ENCODE measurements at regions not wholly inside any gene's neighbourhood (a gene's known extent, or its start where the extent isn't known, plus 50 kb on each side); places are given as distances from the start of the nearest gene placed in this dataset.

DNA sequence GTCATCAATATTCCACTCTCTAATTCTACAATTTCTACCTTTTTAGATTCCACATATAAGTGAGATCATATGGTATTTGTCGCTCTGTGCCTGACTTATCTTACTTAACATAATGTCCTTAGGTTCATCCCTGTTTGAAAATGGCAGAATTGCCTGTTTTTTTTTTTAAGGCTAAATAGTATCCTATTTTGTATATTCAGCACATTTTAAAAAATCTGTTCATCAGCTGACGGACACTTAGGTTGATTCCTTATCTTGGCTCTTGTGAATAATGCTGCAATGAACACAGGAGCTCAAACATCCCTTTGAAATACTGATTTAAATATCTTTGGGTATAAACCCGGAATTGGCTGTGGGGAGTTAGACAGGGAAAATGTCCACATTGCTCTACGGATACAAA, 326.7 kb upstream of the THBS1 start:
- FAIRE-seq: no peak
- H3K9me3 ChIP-seq (replicated peaks; ENCODE audit: control insufficient read depth, insufficient read depth, low read length): no peaks in the 10 kb centered on the region
- no peak overlapping the region for H3K27ac ChIP-seq (ENCODE audit: insufficient read depth, low read depth, low read length)
- intact Hi-C loops (cut with micrococcal nuclease) (no loop called here), dilution Hi-C loops (cut with MboI; ENCODE audit: extremely low pct_ligation_motif_present, low sequenced_read_pairs) (no loop called here)
- H3K4me1 ChIP-seq (ENCODE audit: control insufficient read depth, extremely low read depth, insufficient read depth, low read length): peaks cover 43% of the 10 kb centered on the region
- H4K20me1 ChIP-seq (replicated peaks; ENCODE audit: control insufficient read depth, extremely low read depth, insufficient read depth, low read length): no peaks in the 10 kb centered on the region
- H3K4me3 ChIP-seq (replicated peaks in 1 of 3; ENCODE audit: insufficient read depth in 1 of 3, low read depth in 1 of 3, low read length in 3 of 3): no peak overlapping the region
- H2AFZ ChIP-seq (ENCODE audit: low read depth, low read length): no peak overlapping the region
- TF ChIP-seq, protein P1, sequence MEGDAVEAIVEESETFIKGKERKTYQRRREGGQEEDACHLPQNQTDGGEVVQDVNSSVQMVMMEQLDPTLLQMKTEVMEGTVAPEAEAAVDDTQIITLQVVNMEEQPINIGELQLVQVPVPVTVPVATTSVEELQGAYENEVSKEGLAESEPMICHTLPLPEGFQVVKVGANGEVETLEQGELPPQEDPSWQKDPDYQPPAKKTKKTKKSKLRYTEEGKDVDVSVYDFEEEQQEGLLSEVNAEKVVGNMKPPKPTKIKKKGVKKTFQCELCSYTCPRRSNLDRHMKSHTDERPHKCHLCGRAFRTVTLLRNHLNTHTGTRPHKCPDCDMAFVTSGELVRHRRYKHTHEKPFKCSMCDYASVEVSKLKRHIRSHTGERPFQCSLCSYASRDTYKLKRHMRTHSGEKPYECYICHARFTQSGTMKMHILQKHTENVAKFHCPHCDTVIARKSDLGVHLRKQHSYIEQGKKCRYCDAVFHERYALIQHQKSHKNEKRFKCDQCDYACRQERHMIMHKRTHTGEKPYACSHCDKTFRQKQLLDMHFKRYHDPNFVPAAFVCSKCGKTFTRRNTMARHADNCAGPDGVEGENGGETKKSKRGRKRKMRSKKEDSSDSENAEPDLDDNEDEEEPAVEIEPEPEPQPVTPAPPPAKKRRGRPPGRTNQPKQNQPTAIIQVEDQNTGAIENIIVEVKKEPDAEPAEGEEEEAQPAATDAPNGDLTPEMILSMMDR (IDR thresholded peaks at IDR 0.05; ENCODE audit: extremely low read depth in 1 of 2, insufficient read depth in 1 of 2, low read depth in 1 of 2, low read length in 2 of 2): no peak
- TF ChIP-seq MYC (IDR thresholded peaks at IDR 0.05; ENCODE audit: low read depth, low read length): no peak
- TF ChIP-seq POLR2AphosphoS5 (IDR thresholded peaks at IDR 0.05; ENCODE audit: insufficient read depth, low read depth, low read length): no peak
- TF ChIP-seq EZH2 (IDR thresholded peaks at IDR 0.05; ENCODE audit: borderline replicate concordance, low read depth, low read length, severe bottlenecking): no peak
- no peak for TF ChIP-seq FOS (IDR thresholded peaks at IDR 0.05; ENCODE audit: borderline replicate concordance, insufficient read depth, low read length)
- no peak for TF ChIP-seq POLR2A (IDR thresholded peaks at IDR 0.05; ENCODE audit: low read depth, low read length)
- no peak for TF ChIP-seq GATA2 (IDR thresholded peaks at IDR 0.05; ENCODE audit: insufficient read depth, insufficient read length, low read depth, low read length)
- no peak for TF ChIP-seq JUN (IDR thresholded peaks at IDR 0.05; ENCODE audit: borderline replicate concordance, insufficient read depth, insufficient read length, low read depth)
- no peak for TF ChIP-seq MAX (IDR thresholded peaks at IDR 0.05; ENCODE audit: insufficient read depth, insufficient read length)
- ChIA-PET POLR2A (interaction anchor here (0.9 kb wide), 1 partner anchor 327 kb away, joined by 3 read pairs; no protein-coding TSS in a partner anchor), CTCF (interaction anchor here (0.7 kb wide), 1 partner anchor 109 kb away, joined by 3 read pairs; no protein-coding TSS in a partner anchor)
- no peak for DNase-seq (ENCODE audit: low read depth, low spot score)
- H3K27me3 ChIP-seq (ENCODE audit: control insufficient read depth in 2 of 2, insufficient read depth in 2 of 2, low read length in 2 of 2): no peaks in the 10 kb centered on the region
- H3K9ac ChIP-seq (replicated peaks; ENCODE audit: extremely low read depth, insufficient read depth, low read length): no peak overlapping the region
- no peaks in the 10 kb centered on the region for H3K9me1 ChIP-seq (replicated peaks; ENCODE audit: control insufficient read depth, extremely low read depth, insufficient read depth, low read length)
- peaks cover 0 to 2% of the 10 kb centered on the region in 2 experiments for H3K36me3 ChIP-seq (ENCODE audit: control insufficient read depth in 2 of 2, extremely low read depth in 1 of 2, insufficient read depth in 2 of 2, low read length in 2 of 2)
- peaks cover 13% of the 10 kb centered on the region for H3K79me2 ChIP-seq (ENCODE audit: control insufficient read depth, insufficient read depth, low read length)
- no peak overlapping the region for H3K4me2 ChIP-seq (ENCODE audit: insufficient read depth, low read length)
- BruUV-seq (replicated peaks): no TSS peak

Measured in endothelial cell of umbilical vein (primary cell).